Keratinocyte (primary cell): ENCODE measurements at regions not wholly inside any gene's neighbourhood (a gene's known extent, or its start where the extent isn't known, plus 50 kb on each side); places are given as distances from the start of the nearest gene placed in this dataset.

Experiments
- CTCF ChIP-seq, 3 experiments: IDR thresholded peaks in 1 of 3; conservative IDR thresholded peaks in 1 of 3; optimal IDR thresholded peaks in 1 of 3; 2 replicates in 2 of 3; 3 replicates in 1 of 3; pipeline versions ENCODE3 to v1.5.1; 2011; ENCODE audit warnings: low read length in 3 of 3, mild to moderate bottlenecking in 3 of 3, moderate library complexity in 2 of 3, control low read depth in 1 of 3, inconsistent platforms in 1 of 3; ENCODE audit not compliant: insufficient read depth in 2 of 3; ENCODE audit errors: extremely low read depth in 1 of 3
- EZH2 ChIP-seq: IDR thresholded peaks from one replicate; pipeline ENCODE4 v1.6.1; 2012; ENCODE audit warnings: inconsistent platforms, mild to moderate bottlenecking, low read length, moderate library complexity

GRCh38 chr3:124264346-124264745 is 272.4 kb upstream of the ROPN1 start:
- TF ChIP-seq CTCF (optimal IDR thresholded peaks at IDR 0.05 in 1 of 3, IDR thresholded peaks at IDR 0.05 in 1 of 3, conservative IDR thresholded peaks at IDR 0.05 in 1 of 3; ENCODE audit: extremely low read depth in 1 of 3, insufficient read depth in 2 of 3, low read length in 3 of 3) (no peak), EZH2 (no peak)
